GM21529 (cell line): ENCODE measurements at regions not wholly inside any gene's neighbourhood (a gene's known extent, or its start where the extent isn't known, plus 50 kb on each side); places are given as distances from the start of the nearest gene placed in this dataset.
"Not testable (repeated sequence)": the region's sequence is repeated elsewhere in the genome, so short reads cannot be mapped to it uniquely, and the experiment has no call there.

Experiments
- ATAC-seq: cut with Tn5 transposase; IDR thresholded peaks from one replicate; pipeline ENCODE4 v1.9.1; 2021; ENCODE audit not compliant: unreplicated experiment

DNA sequence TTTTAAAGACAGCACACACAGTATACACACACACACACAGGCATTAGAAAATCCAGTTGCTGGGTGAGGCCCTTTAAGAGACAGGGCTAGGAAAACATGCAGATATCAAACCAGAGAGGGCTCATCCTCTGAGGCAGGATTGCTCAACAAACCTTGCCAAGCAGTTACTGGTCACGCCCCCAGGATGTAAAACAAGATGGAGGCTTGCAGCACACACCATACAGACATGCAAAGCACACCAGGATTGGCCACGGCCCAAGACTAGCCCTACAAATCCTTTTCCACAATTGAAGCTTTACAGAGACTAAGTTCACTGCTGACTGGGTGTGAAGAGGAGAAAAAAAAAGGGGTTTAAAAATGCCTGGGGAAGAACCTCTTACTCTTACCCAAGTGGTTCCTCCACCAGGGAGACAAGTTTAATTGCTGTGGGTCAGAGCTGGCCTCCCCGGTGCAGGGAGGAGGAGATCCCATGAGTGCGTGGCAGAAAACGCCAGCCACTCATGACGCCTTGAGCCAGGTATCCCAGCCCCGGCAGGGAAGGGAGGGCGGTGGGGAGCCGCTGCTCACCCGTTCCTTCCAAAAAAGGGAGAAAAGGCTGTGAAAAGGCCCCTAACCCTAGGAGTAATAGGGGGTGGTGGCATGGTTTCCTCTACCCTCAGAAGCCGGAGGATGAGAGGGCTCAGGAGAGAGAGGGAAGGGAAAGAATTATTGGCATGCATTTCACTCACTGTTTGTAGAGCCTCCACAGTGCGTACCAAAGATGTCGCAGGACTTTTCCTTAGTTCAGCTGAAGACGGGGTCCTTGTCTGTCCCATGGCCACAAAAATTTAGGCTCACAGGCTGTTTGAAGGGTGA is 594.6 kb upstream of the ZP4 start:
- ATAC-seq: no peak

DNA sequence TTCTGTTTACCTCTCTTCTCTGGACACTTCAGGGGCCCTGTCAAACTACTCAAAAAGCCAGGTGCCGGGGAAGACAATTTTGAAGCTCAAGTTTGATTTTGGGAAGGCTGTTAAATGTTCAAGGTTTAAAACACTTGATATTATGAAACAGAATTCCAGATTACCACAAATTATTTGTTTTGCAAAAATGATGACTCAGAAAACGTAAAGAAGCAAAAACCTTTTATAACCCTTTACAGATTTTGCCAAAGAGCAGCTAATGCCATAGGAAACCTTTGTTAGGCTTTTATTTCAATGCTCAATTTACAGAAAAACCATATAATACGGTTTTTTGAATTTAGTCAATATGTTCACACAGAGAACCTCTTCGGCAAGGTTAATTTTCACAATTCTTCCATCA is 593.4 kb upstream of the ZP4 start:
- ATAC-seq: no peak

DNA sequence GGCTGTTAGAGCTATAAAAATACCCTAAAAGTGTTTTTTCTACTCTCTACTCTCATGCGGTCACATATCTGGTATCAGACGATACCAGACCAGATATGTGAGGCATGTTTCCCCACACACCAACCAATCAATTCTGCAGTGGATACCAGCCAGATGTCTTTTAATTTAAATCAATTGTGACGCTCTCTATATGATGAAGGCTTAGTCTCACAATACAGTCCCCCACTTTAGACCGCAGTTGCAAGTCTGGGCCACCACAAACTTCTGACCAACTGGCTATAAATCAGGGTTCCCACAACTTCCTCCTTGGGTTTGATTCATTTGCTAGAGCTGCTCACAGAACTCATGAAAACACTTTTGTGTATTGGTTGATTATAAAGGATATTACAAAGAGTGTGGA is 586.1 kb upstream of the ZP4 start:
- no peak for ATAC-seq

DNA sequence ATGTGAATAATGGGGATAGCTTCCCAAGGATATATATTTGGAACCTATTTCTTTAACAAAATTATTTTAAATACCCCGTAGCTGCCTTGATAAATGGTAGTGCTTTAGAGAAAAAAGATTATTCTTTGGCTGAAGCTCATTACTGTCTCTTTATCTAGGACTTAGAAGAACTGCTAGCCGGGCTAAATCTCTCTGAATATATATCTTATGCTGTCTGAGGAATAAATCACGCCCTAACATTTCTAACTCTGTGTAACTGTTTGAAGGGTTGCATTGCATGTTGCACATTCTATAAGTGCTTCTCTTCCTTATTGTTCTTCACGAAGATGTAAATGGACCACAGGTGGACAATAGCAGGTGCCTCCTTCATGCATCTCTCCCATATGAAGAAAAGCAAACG is 585.0 kb upstream of the ZP4 start:
- no peak for ATAC-seq

DNA sequence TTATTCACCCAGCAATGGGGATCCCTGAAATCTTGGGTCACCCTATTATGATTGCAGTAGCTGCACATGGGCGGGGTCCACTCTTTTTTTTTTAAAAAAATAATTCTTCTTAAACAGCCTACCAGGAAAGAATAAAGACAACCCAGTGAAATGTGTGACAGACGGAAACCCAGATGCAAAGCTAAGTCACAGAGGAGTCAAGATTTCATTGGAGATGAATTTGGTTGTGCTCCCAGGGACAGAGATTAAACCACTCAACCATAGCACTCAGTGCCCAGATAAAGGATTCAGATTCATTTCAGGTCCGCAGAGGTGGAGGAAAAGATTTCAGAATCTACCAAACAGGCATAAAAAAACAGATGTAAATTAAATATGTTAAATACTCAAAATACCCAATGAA is 583.5 kb upstream of the ZP4 start:
- ATAC-seq: no peak

DNA sequence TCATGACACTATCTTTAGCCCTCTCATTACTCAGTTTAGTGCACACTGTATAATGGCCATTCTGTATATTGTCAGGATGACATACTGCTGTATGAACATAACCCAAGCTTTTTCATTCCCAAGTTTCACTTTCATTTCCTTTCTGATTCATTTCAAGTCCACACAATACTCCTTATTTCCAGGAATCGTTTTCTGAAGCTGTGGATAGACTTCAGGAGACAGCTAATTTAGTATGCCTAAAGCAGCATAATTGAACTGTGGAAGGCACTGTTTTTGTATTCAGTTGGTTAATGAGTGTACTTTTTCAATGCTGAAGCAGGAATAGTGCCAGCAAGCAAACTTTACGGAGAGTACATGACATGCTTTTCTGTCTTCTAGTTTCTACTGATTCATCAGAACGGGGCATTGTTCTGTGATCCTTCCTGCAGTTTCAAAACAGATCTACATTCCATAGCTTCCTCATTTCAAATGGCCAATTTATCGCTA is 578.5 kb upstream of the ZP4 start:
- ATAC-seq: no peak

DNA sequence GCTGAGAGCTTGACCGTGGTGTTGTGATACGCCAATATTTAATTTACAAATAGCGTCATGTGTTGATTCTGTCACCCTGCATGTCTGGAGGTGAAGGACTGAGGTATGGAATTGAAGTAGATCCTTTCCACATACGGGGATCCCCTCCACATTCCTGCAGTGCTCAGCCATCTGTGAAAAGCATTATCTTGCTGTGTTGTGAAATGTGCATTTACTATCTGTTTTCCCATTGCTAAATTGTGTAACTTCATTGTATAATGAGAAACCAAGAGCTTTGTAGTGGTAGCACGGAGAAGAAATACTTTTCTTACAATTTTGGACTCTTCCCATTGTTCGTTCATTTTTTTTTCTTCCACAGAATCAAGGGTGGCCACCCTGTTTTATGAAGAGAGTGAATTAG is 577.3 kb upstream of the ZP4 start:
- ATAC-seq: no peak

DNA sequence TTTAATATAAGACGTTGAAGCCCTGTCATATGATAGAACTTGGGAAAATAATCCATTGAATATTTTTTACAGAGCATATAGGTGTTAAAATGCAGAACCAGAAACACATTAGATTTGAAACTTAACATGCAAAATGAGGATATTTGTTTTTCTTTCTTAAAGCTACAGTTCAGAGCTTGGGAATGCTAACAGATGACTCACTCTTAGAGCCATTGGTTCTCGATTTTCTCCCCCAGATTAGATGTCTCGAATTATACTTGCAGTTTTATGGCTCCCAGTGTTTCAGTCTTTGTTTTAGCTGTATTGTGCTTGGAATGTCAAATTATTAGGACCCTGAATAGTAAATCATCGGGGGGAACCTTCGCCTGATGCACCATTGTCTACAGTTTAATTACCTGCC is 575.7 kb upstream of the ZP4 start:
- no peak for ATAC-seq

DNA sequence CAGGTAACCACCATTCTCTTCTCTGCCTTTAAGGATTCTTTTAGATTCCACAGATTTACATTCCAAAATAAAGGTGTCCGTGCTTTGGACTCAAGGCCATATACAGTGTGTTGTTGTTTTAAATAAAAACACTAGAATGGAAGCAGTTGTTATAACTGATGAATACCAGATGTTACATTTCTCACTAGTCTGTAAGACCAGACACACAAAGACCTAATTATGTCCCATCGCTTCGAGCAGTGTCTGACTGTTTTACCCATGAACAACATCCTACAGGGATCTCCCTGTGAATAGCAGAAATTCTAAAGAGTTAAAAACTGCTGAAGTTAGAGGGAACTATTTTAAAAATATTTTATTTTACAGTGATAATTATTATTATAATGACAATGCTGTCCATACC is 574.7 kb upstream of the ZP4 start:
- ATAC-seq: no peak

DNA sequence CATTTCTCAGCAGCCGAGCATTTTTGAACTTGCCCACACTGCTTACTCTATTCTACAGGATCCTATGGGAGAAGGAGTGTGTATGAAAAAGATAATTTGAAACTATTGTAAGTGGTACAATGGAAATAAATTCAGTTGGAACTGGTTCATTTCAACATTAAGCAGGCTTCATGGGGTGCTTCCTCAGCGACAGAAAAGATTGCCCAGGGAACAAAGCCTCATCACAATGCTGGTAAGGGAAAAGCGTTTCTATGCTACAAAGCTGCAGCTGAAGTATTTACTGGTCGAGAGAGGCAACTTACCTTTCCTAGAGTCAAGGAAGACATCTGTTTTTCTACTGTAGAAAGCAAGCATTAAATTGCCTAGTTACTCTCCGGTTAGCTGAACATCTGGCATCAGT is 568.2 kb upstream of the ZP4 start:
- ATAC-seq: no peak

DNA sequence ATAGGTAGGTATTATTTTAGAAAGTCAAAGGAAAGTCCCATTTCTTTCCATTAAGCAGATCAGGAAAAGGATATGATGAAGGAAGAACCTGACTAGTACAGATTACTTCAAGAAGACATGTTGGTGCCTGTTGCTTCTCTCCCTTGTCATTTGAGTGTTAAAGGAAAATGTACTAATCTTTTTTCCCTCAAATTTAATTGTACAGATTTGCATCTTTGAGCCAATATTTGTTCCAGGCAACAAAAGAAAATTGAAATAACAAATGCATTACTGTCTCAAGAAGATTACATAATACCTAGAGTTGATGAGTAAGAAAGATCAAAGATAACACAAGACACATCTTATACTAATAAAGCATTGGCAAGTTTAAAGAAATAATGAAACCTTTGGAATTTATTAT is 566.9 kb upstream of the ZP4 start:
- no peak for ATAC-seq

DNA sequence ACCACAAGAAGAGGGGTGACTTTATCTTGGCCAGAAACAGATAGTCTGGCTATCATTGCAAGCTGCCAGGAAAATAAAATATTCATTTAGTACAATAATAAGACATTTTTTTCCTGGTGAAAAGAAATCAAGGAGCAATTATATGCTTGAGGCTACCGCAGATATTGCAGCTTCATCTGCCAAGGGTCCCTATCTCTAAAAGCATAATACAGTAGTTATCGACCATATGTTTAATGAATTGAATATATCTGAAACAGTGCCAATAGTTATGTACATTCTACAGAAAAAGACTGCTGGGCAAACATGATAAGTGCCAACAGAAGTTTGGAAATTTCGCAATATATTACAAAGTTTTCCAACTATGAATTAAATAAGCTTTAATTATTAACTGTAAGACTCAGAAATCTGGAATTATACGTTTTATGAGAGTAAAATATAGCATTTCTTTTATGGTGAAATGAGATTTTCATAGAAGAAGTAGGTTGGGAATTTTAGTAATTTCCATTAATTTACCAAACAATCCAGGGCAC is 561.1 kb upstream of the ZP4 start:
- no peak for ATAC-seq

DNA sequence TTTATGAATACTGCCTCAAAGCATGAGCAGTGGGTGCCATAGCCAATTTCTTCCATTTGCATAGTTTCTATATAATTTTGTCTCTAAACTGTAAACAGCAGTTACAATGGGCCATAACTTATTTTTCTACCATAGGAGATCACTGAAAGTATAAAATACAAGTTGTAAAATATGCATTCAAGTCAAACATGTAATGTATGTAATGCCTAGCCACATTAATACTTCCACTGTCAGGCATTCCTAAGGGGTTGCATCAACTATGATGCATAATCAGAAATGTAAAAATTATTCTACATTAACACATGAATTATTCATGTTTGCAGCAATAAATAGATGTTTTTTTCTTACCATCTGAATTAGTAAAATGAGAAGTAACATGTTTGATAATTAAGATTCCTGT is 560.3 kb upstream of the ZP4 start:
- no peak for ATAC-seq

DNA sequence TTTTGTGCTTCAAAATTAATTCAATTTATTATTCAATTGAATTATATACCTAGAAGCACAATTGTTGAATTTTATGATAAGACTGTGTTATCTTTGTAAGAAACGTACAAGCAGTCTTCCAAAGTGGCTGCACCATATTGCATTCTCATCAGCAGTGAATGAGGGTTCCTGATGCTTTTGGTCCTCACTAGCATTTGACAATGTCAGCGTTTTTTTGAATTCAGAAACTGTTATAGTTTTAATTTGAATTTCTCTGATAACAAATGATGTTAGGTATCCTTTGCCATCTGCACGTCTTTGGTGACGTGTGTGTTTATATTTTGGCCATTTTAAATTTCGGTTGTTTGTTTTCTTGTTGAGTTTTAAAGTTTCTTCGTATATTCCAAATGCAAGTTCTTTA is 553.0 kb upstream of the ZP4 start:
- ATAC-seq: no peak

DNA sequence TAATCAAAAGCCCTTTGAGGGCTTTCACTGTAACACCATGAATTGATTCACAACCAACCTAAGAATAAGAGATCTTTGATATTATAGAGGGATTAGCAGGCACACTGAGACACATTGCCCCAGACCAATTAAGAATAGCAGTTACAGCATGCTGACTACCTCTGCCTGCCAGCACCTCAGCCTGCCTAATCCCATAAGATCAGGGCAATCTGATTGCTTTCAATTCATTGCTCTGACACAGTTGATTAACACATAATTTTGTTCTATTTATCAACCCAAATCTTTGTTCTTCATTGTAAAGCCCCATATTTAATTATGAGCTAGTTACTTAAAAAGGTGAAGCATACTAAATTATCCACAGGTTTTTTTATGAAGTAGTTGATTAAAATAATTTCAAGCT is 548.8 kb upstream of the ZP4 start:
- no peak for ATAC-seq

DNA sequence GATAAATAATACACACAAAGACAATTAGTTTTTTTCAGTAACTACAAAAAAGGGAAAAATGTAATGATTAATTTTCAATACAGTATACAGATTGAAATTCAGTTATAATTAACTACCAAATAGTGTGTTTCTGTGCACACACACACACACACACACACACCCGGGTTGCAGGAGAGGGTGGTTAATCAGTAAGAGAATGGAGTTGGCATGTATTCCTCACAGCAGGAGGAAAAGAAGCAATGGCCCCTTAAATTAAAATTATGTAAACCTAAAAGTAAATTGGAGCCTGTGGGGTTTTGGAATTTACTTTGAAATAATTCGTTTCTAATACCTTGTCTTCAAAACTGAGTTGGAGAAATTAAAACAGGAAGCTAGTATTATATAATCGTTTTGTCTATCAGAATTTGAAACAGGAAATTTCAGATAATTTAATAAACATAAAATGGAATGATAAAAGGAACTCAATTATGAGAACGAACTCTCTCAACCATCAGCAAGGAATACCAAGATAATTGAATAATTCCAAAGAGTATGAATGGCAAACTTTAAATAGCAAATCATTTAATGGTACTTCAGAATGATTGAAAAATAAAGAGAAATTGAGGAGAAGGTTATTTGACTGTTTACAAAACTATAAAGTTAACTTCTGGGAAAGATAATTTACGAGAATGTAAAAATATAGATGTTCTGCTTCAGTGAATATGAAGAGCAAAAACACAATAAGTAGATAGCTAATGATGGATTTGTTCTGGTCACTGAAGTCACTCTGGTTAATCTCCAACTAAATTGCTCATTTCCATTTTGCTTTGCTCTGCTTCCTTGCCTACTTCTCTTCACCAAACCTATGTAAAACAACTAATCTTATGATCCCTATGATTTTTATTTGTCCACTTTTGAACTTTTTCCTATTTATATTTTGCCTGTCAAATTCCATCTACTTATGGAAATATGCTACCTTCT is 547.9 kb upstream of the ZP4 start:
- no peak for ATAC-seq

DNA sequence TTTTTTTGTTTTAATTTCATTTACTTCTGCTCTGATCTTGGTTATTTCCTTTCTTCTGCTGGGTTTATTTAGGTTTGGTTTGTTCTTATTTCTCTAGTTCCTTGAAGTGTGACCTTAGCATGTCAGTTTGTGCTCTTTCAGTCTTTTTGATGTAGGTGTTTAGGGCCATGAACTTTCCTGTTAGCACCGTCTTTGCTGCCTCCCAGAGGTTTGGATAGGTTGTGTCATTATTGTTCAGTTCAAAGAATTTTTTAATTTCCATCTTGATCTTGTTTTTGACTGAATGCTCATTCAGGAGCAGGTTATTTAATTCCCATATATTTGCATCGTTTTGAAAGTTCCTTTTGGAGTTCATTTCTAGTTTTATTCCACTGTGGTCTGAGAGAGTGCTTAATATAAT is 539.0 kb upstream of the ZP4 start:
- not testable (repeated sequence) for ATAC-seq

DNA sequence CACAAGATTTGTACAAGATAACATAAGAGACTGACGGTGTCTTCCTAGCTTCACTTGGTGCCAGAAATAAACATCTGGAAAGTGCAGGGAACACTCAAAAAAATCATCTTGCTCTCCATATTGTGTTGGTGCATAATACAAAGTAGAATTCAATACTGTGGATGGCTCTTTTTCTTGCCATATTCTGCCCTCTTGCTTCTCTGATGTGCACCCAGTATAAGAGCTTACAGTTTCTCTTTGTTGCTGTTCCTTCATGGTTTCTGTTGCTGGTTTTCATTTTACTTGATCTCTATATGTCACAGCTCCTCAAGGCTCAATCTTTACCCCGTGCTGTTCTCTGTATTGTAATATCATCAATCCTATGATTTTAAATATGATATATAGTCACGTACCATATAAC is 528.5 kb upstream of the ZP4 start:
- no peak for ATAC-seq

DNA sequence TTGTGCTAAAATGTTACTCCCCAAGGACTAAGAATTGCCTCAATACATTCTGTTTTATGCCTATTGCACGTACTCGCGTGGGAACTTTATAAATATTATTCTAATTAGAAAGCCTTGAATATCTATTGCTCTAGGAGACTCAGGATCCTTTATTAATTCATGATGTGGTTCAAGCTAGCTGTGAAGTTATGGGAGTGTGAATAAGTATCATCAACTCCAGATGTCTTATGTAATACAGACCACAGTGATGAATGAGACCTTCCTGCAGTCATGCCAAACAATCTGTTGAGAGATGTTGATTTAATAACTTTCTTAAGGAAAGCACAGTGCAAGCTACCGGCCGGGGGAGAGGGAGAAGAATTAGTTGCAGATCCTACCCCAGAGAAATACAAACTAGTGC is 519.2 kb upstream of the ZP4 start:
- ATAC-seq: no peak

DNA sequence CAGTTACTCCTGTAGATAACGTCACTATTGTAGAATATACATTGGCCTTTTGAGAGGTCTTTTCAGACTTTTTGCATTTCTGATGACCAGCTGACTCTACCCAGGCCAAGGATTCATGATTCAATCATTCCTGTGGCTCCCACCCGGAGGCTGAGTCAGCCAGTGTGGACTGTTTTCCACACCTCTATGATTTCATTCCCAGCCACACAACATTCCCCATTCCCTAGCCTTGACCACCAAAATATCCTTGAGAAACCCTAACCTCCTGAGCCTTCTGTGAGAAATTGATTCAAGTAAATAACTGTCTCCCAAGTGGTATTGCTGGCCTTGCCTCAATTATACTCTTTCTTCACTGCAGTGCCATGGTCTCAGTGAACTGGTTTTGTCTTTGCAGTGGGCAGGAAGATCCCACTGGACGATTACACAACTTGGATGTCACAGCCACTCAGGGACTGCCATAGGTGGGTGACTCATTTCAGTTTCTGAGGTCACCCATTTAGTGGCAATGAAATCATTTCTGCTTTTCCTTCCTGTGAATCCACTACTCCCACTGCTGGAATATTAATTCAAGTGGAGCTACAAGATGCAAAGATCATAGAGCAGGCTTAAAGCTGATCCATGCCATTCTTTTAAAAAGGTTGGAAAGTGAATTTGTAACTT is 518.6 kb upstream of the ZP4 start:
- no peak for ATAC-seq

DNA sequence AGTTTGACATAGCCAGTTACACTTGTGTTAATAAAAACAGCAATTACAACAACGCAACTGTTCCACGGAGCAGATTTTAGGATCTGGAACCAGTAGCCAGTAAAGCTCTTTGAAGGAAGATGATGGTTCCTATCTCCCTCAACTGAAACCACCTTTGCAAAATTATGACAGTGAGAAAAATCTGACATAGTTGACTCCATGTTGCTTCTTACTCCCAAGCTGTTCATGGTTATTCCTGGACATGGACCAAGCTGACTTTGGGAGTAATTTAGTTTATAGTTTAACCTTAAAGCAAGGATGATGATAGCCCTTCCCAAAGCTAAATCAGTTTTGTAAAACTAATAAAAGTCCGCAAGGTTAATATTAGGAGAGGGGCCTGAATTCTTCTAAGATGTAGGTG is 518.0 kb upstream of the ZP4 start:
- no peak for ATAC-seq
